GM12878 (cell line): ENCODE measurements at regions not wholly inside any gene's neighbourhood (a gene's known extent, or its start where the extent isn't known, plus 50 kb on each side); places are given as distances from the start of the nearest gene placed in this dataset.

ENCODE experiments used
- DPF2 ChIP-seq: fragments of 450-650 bp; IDR thresholded peaks from 2 replicates; pipeline ENCODE4 v1.6.1; 2017; ENCODE audit warnings: mild to moderate bottlenecking
- FOS ChIP-seq: IDR thresholded peaks from 3 replicates; pipeline ENCODE4 v1.6.1; 2011; ENCODE audit warnings: borderline replicate concordance; ENCODE audit not compliant: insufficient read length; ENCODE audit errors: extremely low read depth
- POLR2A ChIP-seq: IDR thresholded peaks from 2 replicates; pipeline ENCODE4 v1.6.1; 2011; ENCODE audit warnings: low read depth, mild to moderate bottlenecking, low read length
- TF ChIP-seq, protein P1 (sequence below): IDR thresholded peaks from 2 replicates; pipeline ENCODE4 v1.6.1; 2011; ENCODE audit warnings: mild to moderate bottlenecking, low read depth, low read length, moderate library complexity; ENCODE audit not compliant: insufficient replicate concordance
- TF ChIP-seq, protein P2 (sequence below), 3 experiments: IDR thresholded peaks in 2 of 3; conservative IDR thresholded peaks in 1 of 3; 2 replicates each; pipeline ENCODE4 v1.5.1; 2011; ENCODE audit warnings: low read depth in 3 of 3, low read length in 3 of 3, mild to moderate bottlenecking in 3 of 3, control low read depth in 2 of 3, moderate library complexity in 2 of 3, inconsistent platforms in 1 of 3, mixed read lengths in 1 of 3; ENCODE audit not compliant: control insufficient read depth in 2 of 3, insufficient read depth in 1 of 3; ENCODE audit errors: extremely low read depth in 1 of 3

DNA sequence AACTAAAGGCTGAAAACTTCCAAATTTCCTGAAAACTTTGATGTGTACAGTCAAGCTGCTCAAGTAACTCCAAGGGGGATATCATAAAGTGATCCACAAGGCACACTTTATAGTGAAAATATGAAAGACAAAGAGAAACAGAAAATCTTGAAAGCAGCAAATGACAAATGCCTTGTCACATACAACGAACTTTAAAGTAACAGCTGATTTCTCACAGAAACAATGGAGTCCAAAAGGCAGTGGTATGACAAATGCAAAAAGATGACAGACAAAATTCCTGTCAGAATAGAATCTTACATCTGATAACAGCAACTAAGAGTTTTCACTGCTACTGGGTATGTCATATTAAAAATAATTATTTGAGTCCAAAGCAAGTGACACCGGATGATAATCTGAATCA, 1602.3 kb upstream of the PRR20A start:
- TF ChIP-seq DPF2 = no peak
- TF ChIP-seq POLR2A = no peak
- no peak for TF ChIP-seq FOS
- TF ChIP-seq, protein P1, sequence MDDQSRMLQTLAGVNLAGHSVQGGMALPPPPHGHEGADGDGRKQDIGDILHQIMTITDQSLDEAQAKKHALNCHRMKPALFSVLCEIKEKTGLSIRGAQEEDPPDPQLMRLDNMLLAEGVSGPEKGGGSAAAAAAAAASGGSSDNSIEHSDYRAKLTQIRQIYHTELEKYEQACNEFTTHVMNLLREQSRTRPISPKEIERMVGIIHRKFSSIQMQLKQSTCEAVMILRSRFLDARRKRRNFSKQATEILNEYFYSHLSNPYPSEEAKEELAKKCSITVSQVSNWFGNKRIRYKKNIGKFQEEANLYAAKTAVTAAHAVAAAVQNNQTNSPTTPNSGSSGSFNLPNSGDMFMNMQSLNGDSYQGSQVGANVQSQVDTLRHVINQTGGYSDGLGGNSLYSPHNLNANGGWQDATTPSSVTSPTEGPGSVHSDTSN = no peak
- TF ChIP-seq, protein P2, sequence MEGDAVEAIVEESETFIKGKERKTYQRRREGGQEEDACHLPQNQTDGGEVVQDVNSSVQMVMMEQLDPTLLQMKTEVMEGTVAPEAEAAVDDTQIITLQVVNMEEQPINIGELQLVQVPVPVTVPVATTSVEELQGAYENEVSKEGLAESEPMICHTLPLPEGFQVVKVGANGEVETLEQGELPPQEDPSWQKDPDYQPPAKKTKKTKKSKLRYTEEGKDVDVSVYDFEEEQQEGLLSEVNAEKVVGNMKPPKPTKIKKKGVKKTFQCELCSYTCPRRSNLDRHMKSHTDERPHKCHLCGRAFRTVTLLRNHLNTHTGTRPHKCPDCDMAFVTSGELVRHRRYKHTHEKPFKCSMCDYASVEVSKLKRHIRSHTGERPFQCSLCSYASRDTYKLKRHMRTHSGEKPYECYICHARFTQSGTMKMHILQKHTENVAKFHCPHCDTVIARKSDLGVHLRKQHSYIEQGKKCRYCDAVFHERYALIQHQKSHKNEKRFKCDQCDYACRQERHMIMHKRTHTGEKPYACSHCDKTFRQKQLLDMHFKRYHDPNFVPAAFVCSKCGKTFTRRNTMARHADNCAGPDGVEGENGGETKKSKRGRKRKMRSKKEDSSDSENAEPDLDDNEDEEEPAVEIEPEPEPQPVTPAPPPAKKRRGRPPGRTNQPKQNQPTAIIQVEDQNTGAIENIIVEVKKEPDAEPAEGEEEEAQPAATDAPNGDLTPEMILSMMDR (IDR thresholded peaks at IDR 0.05 in 2 of 3, conservative IDR thresholded peaks at IDR 0.05 in 1 of 3; ENCODE audit: control insufficient read depth in 2 of 3, extremely low read depth in 1 of 3, insufficient read depth in 1 of 3, low read depth in 3 of 3, low read length in 3 of 3) = no peak
